ENCODE measurements at regions not wholly inside any gene's neighbourhood (a gene's known extent, or its start where the extent isn't known, plus 50 kb on each side); places are given as distances from the start of the nearest gene placed in this dataset.

- no peaks in the 10 kb centered on the region for H3K36me3 ChIP-seq
- no peaks in the 10 kb centered on the region for H3K9me3 ChIP-seq
- H3K27ac ChIP-seq = no peak overlapping the region
- whole genome bisulfite sequencing, 5 donors = 45 to 58% (median 53%) methylated on average over 4 of the region's 4 CpGs
- no peaks in the 10 kb centered on the region for H3K4me1 ChIP-seq
- intact Hi-C loops (cut with DNase I; ENCODE audit: low total_unique reads) = no loop called here
- no peaks in the 10 kb centered on the region for H3K27me3 ChIP-seq
- TF ChIP-seq EP300 (IDR thresholded peaks at IDR 0.05) (no peak), POLR2A (IDR thresholded peaks at IDR 0.05) (no peak), POLR2AphosphoS5 (IDR thresholded peaks at IDR 0.05) (no peak), CTCF (IDR thresholded peaks at IDR 0.05) (no peak)
- no peak overlapping the region for H3K4me3 ChIP-seq
- no peak for DNase-seq
Observed at GRCh38 chrX:8089141-8089540, 81.9 kb downstream of the VCX2 start.

- no peaks in the 10 kb centered on the region for H3K9me3 ChIP-seq
- 14 to 21% (median 19%) methylated on average over 4 of the region's 4 CpGs for WGBS, 5 donors
- H3K36me3 ChIP-seq = no peaks in the 10 kb centered on the region
- no peaks in the 10 kb centered on the region for H3K27me3 ChIP-seq
- no peak for TF ChIP-seq EP300 (IDR thresholded peaks at IDR 0.05)
- TF ChIP-seq POLR2A (IDR thresholded peaks at IDR 0.05) = no peak
- TF ChIP-seq POLR2AphosphoS5 (IDR thresholded peaks at IDR 0.05) = no peak
- no peak for TF ChIP-seq CTCF (IDR thresholded peaks at IDR 0.05)
- peak in 1 of 2 donors; percentile 78 for DNase-seq
- intact Hi-C loops (cut with DNase I; ENCODE audit: low total_unique reads) = no loop called here
- no peak overlapping the region for H3K27ac ChIP-seq
- no peaks in the 10 kb centered on the region for H3K4me1 ChIP-seq
- H3K4me3 ChIP-seq = no peak overlapping the region
Observed at GRCh38 chrX:8084006-8084405, 87.1 kb downstream of the VCX2 start.

- Histone ChIP-seq H3K36me3 (no peaks in the 10 kb centered on the region), H3K9me3 (no peaks in the 10 kb centered on the region), H3K27me3 (no peaks in the 10 kb centered on the region), H3K27ac (no peak overlapping the region), H3K4me3 (no peak overlapping the region), H3K4me1 (no peaks in the 10 kb centered on the region)
- 50 to 70% (median 62%) methylated on average over 3 of the region's 3 CpGs for WGBS, 5 donors
- intact Hi-C loops (cut with DNase I; ENCODE audit: low total_unique reads) = no loop called here
- no peak for TF ChIP-seq POLR2AphosphoS5 (IDR thresholded peaks at IDR 0.05)
- peak in 1 of 2 donors; percentile 57 for DNase-seq
Observed at GRCh38 chrX:8083286-8083685, 87.8 kb downstream of the VCX2 start.

GRCh38 chrX:8075636-8076035 is 95.4 kb downstream of the VCX2 start:
- H3K27ac ChIP-seq = no peak overlapping the region
- no peaks in the 10 kb centered on the region for H3K36me3 ChIP-seq
- H3K4me1 ChIP-seq = no peaks in the 10 kb centered on the region
- no peak overlapping the region for H3K4me3 ChIP-seq
- intact Hi-C loops (cut with DNase I; ENCODE audit: low total_unique reads) = no loop called here
- no peaks in the 10 kb centered on the region for H3K27me3 ChIP-seq
- H3K9me3 ChIP-seq = no peaks in the 10 kb centered on the region
- no peak for DNase-seq
- TF ChIP-seq CTCF (IDR thresholded peaks at IDR 0.05) (no peak), POLR2AphosphoS5 (IDR thresholded peaks at IDR 0.05) (no peak), POLR2A (IDR thresholded peaks at IDR 0.05) (no peak), EP300 (IDR thresholded peaks at IDR 0.05) (no peak)

- Histone ChIP-seq H3K27me3 (no peaks in the 10 kb centered on the region), H3K27ac (no peak overlapping the region), H3K9me3 (no peaks in the 10 kb centered on the region), H3K36me3 (no peaks in the 10 kb centered on the region), H3K4me1 (peaks cover 0 to 5% (median 0%) of the 10 kb centered on the region in 4 donors), H3K4me3 (no peak overlapping the region)
- intact Hi-C loops (cut with DNase I; ENCODE audit: low total_unique reads) = no loop called here
- WGBS, 5 donors = 52 to 81% (median 72%) methylated on average over 8 of the region's 8 CpGs
- DNase-seq = peak in 1 of 2 donors; percentile 81
- TF ChIP-seq EP300 (IDR thresholded peaks at IDR 0.05) = no peak
- no peak for TF ChIP-seq CTCF (IDR thresholded peaks at IDR 0.05)
- TF ChIP-seq POLR2AphosphoS5 (IDR thresholded peaks at IDR 0.05) = no peak
- TF ChIP-seq POLR2A (IDR thresholded peaks at IDR 0.05) = no peak
Observed at GRCh38 chrX:8067754-8068462, 103.2 kb downstream of the VCX2 start.

All from stomach (tissue), 8 donors.